Right kidney (tissue), 1 donor: ENCODE measurements at regions not wholly inside any gene's neighbourhood (a gene's known extent, or its start where the extent isn't known, plus 50 kb on each side); places are given as distances from the start of the nearest gene placed in this dataset.

Experiments
- DNase-seq: peaks from one replicate; pipeline ENCODE4 v3.0.0-alpha.2; 2016

GRCh38 chr2:152863826-152864225, 145.4 kb downstream of the ARL6IP6 start:
- no peak for DNase-seq

DNA sequence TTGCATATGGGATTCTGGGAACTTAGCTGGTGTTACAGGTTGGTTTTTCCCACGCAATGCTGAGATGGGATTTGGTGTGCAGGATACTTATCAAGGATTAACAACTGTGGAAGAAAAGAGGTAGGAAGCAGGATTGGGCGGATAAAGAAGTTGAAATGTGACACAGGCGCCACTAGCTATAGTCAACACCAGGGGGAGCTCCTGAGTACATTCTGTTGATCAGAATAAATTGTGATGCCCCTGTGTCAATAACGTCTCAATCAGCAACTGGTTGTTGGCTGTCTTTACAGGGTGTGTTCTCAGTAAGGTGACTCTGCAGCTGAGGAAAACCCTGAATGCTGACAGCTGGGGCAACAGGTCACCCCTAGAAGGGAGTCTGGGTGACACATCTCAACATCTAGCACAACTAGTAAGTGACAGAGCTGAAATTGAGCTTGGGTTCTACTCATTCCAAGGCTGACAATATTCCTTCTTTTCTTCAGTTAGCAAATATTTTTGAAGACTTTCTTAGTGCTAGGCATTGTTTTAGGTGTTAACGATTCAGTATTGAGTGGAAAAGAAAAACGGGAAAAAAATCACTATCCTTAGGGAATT, 143.0 kb downstream of the ARL6IP6 start:
- no peak for DNase-seq

DNA sequence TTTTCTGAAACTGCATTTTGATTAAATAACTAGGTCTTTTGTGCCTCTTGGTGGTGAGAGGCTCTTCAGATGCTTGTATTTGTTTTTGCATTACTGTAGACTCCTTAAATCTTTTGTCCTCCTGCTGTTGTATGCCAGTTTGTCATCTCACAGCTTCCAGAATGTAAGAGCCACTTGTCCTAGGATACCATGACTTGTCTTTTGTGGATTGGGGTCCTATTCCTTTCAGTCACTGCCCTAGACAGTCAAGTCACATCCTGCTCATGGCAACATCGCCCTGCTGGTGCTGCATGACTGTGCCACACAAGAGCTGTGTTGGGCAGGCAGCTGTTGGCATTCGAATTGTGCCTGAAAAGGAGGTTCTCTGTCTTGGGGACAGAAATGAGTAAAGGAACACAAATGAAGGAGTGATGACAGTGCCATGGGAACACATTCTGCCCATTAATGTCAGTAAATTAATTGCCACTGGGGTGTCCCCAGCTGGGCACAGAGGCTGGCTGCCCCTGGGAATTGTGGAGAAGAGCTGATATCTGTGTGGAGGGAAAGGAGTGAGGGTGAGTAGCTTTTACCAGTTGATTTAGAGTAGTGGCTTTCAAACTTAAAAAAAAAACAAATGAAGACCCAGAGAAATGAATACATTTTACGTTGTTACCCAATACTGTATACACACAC, 140.3 kb downstream of the ARL6IP6 start:
- no peak for DNase-seq

- no peak for DNase-seq
These were observed 128.5 kb downstream of the ARL6IP6 start for GRCh38 chr2:152846697-152847470.

DNA sequence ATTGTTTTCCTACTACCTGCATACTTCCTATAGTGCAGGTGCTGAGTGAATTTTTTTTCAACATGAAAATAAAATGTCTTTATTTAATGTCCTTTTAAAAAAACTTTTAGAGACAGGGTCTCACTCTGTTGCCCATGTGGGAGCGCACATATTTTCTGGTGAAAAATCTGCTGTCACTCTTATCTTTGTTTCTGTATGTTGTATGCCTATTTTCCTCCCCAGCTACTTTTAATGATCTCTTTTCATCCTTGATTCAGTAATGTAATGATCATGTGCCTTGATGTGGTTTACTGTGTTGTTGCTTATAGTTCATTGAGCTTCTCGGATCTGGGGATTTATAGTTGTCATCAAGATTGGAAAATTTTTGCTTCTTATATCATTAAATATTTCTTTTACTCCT, 117.3 kb downstream of the ARL6IP6 start:
- no peak for DNase-seq

DNA sequence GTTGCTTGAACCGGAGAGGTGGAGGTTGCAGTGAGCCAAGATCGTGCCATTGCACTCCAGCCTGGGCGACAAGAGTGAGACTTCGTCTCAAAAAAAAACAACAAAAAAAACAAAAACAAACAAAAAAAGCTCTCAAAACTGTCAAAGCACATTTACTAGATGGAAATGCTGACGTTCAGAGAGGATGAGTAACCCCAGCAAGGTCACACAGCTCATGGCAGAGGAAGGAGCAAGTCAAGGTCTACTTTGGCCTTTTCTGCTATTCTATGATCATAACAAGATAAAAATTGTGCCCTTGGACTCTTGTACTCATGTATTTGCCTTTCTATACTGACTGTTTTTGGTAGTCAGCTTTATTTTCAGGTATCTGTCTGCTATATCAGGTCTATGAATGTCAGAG, 109.5 kb downstream of the ARL6IP6 start:
- no peak for DNase-seq

- DNase-seq: no peak
These were observed 108.3 kb downstream of the ARL6IP6 start for GRCh38 chr2:152826581-152827279.

- DNase-seq: no peak
These were observed 107.4 kb downstream of the ARL6IP6 start for GRCh38 chr2:152825834-152826233.

DNA sequence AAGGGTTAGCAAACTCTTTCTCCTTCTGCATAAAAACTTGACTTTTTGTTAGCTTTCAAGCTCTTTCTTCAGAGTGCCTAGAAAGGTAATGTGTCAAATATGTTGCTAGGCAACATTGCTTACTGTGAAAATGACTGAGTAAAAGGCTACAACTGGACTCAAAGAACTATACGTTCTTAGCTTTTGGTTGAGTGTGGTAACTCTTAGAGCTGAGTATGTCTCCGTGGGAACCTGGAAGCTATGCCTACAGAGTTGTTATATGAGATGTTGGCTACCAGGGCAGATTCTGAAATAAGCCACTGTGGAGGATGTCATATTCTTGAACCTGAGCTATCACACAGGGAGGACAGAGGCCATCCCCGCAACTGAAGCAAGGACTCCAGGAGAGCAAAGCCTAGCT, 105.5 kb downstream of the ARL6IP6 start:
- no peak for DNase-seq

- no peak for DNase-seq
These were observed 104.3 kb downstream of the ARL6IP6 start for GRCh38 chr2:152822676-152823075.

DNA sequence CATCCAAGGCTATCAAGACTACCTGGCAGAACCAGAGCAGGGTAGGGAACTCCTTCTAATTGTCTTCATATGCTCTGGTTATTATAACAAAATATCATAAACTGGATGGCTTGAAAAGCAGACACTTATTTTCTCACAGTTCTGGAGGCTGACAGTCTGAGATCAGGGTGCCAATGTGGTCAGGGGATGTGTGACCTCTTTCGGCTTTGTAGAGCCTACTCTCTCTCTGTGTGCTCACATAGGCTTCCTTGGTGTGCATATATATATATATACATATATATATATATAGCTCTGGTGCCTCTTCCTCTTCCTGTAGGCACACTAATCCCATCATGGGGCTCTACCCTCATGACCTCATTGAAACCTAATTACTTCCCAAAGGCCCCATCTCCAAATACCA, 101.6 kb downstream of the ARL6IP6 start:
- DNase-seq: no peak

DNA sequence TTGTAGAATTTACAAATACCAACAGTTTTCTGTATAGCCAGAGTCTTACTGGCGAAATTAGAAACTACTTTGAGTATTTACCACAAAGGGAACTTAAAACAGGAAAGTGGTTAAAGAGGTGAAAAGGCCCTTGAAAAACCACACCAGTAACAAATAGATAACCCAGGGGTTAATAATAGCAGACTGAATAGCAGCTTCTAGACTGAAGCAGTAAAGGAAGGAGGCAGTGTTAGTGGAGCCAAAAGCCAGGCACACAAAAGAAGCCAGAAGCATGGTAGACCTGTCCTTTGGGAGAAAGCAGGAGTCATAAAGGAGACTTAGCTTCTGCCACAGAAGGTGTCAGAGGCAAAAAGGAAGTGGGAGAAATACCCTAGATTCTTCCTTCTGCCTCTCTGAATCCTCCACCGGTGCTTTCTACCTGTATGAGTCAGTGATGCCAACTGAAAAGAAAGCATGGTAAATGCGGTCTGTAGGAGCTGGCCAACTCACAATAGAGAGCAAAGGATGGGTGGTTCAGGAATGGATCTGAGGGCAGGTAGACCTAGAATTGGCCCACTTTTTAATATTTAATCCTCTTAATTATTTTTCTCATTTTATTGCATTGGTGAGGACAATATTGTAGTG, 97.3 kb downstream of the ARL6IP6 start:
- no peak for DNase-seq

DNA sequence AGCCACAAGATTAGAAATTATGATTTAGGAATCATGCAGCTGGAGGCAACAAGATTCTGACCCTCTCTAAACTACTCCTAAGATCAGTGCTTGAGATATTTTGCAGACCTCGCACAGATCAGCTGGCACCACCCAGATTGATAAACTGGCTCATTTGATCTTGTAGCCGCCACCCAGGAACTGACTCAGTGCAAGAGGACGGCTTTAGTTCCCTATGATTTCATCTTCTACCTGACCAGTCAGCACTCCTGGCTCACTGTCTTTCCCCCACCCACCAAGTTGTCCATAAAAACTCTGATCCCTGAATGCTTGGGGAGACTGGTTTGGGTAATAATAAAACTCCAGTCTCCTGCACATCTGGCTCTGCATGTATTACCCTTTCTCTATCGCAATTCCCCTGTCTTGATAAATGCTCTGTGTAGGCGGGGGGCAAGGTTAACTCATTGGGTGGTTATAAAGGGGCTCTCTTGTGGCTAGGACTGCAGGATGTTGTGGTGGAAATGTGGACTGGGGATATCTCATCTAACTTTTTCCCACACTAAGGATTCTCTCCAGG, 96.1 kb downstream of the ARL6IP6 start:
- no peak for DNase-seq

GRCh38 chr2:152813351-152813750, 94.9 kb downstream of the ARL6IP6 start:
- DNase-seq: no peak
